AG09309 (cell line): ENCODE measurements at regions not wholly inside any gene's neighbourhood (a gene's known extent, or its start where the extent isn't known, plus 50 kb on each side); places are given as distances from the start of the nearest gene placed in this dataset.
A peak's percentile ranks its signal among the peaks of the same experiment; 100 is the strongest.

Source experiments
- DNase-seq: peaks from one replicate; pipeline ENCODE4 v3.0.0-alpha.2; 2010; ENCODE audit warnings: low read depth
- H3K4me3 ChIP-seq: 2 replicates; pipeline ENCODE4 v1.5.1; 2011; ENCODE audit warnings: mild to moderate bottlenecking, low read depth, low read length, moderate library complexity; ENCODE audit not compliant: control insufficient read depth
- CTCF ChIP-seq: IDR thresholded peaks from 2 replicates; pipeline ENCODE4 v1.5.1; 2011; ENCODE audit warnings: mild to moderate bottlenecking, low read depth, low read length, inconsistent platforms; ENCODE audit not compliant: insufficient read depth, control insufficient read depth; ENCODE audit errors: missing control alignments

- DNase-seq = no peak
- no peak for TF ChIP-seq CTCF
- H3K4me3 ChIP-seq = no peak overlapping the region
Measured at GRCh38 chr4:83213640-83214039, 71.0 kb downstream of the COQ2 start.

GRCh38 chr4:83212041-83212851, 72.4 kb downstream of the COQ2 start:
- no peak for TF ChIP-seq CTCF
- no peak overlapping the region for H3K4me3 ChIP-seq
- no peak for DNase-seq

- H3K4me3 ChIP-seq = no peak overlapping the region
- no peak for DNase-seq
- TF ChIP-seq CTCF = no peak
Measured at GRCh38 chr4:83209419-83209818, 75.2 kb downstream of the COQ2 start.

GRCh38 chr4:83208371-83209365, 75.9 kb downstream of the COQ2 start:
- no peak for TF ChIP-seq CTCF

GRCh38 chr4:83207497-83208101, 77.0 kb downstream of the COQ2 start:
- TF ChIP-seq CTCF = no peak
- DNase-seq = peak; percentile 62
- H3K4me3 ChIP-seq = no peak overlapping the region

More at GRCh38 chr4:83208371-83209365, 75.9 kb downstream of the COQ2 start:
- no peak for DNase-seq
- H3K4me3 ChIP-seq = no peak overlapping the region

- no peak overlapping the region for H3K4me3 ChIP-seq
- TF ChIP-seq CTCF = no peak
- no peak for DNase-seq
Measured at GRCh38 chr4:83205760-83206159, 78.8 kb downstream of the COQ2 start.
